NT2/D1 (cell line): ENCODE measurements at regions not wholly inside any gene's neighbourhood (a gene's known extent, or its start where the extent isn't known, plus 50 kb on each side); places are given as distances from the start of the nearest gene placed in this dataset.

Experiments
- DNase-seq: peaks from one replicate; pipeline ENCODE4 v3.0.0-alpha.2; 2011; ENCODE audit warnings: low read depth, low spot score
- H3K27me3 ChIP-seq: 2 replicates; pipeline ENCODE4 v1.6.0; 2011; ENCODE audit warnings: mild to moderate bottlenecking; ENCODE audit not compliant: insufficient read length, insufficient read depth
- H3K36me3 ChIP-seq: 2 replicates; pipeline ENCODE4 v1.6.1; 2011; ENCODE audit warnings: mild to moderate bottlenecking, low read length, mixed read lengths; ENCODE audit not compliant: insufficient read depth, insufficient read length
- H3K4me1 ChIP-seq: 2 replicates; pipeline ENCODE4 v1.5.1; 2011; ENCODE audit not compliant: insufficient read depth, insufficient read length
- H3K4me3 ChIP-seq: 2 replicates; pipeline ENCODE4 v1.5.1; 2011; ENCODE audit warnings: low read depth; ENCODE audit not compliant: insufficient read length
- H3K9ac ChIP-seq: 2 replicates; pipeline ENCODE4 v1.6.0; 2011; ENCODE audit warnings: low read depth; ENCODE audit not compliant: insufficient read length
- H3K9me3 ChIP-seq: 2 replicates; pipeline ENCODE4 v1.5.1; 2011; ENCODE audit warnings: mild to moderate bottlenecking, low read length; ENCODE audit not compliant: insufficient read depth
- SUZ12 ChIP-seq: IDR thresholded peaks from 2 replicates; pipeline ENCODE4 v1.6.1; 2011; ENCODE audit not compliant: insufficient read length, insufficient read depth; ENCODE audit errors: extremely low read depth
- YY1 ChIP-seq: IDR thresholded peaks from 2 replicates; pipeline ENCODE4 v1.6.1; 2011; ENCODE audit not compliant: insufficient read length, insufficient read depth
- ZNF274 ChIP-seq: IDR thresholded peaks from 2 replicates; pipeline ENCODE4 v1.6.1; 2011; ENCODE audit warnings: mild to moderate bottlenecking, low read depth, low read length

- TF ChIP-seq YY1 = no peak
- no peak for TF ChIP-seq SUZ12
- no peak for TF ChIP-seq ZNF274
- Histone ChIP-seq H3K27me3 (no peaks in the 10 kb centered on the region), H3K36me3 (no peaks in the 10 kb centered on the region), H3K9ac (no peak overlapping the region), H3K4me3 (no peak overlapping the region), H3K9me3 (no peaks in the 10 kb centered on the region), H3K4me1 (peaks cover 3% of the 10 kb centered on the region)
- no peak for DNase-seq
Observed at GRCh38 chr22:49426618-49427266, 400.9 kb downstream of the BRD1 start.

GRCh38 chr22:49426098-49426497, 401.6 kb downstream of the BRD1 start:
- H3K9ac ChIP-seq = no peak overlapping the region
- H3K36me3 ChIP-seq = no peaks in the 10 kb centered on the region
- H3K4me1 ChIP-seq = peaks cover 3% of the 10 kb centered on the region
- H3K27me3 ChIP-seq = no peaks in the 10 kb centered on the region
- no peak for TF ChIP-seq ZNF274
- no peak for TF ChIP-seq SUZ12
- H3K9me3 ChIP-seq = no peaks in the 10 kb centered on the region
- H3K4me3 ChIP-seq = no peak overlapping the region
- DNase-seq = no peak

GRCh38 chr22:49425356-49425755, 402.3 kb downstream of the BRD1 start:
- no peak overlapping the region for H3K4me3 ChIP-seq
- H3K36me3 ChIP-seq = no peaks in the 10 kb centered on the region
- H3K27me3 ChIP-seq = no peaks in the 10 kb centered on the region
- no peak for DNase-seq
- no peaks in the 10 kb centered on the region for H3K9me3 ChIP-seq
- peaks cover 3% of the 10 kb centered on the region for H3K4me1 ChIP-seq
- H3K9ac ChIP-seq = no peak overlapping the region
- TF ChIP-seq YY1 = no peak
- TF ChIP-seq ZNF274 = no peak
- no peak for TF ChIP-seq SUZ12

GRCh38 chr22:49424893-49425270, 402.8 kb downstream of the BRD1 start:
- TF ChIP-seq SUZ12 = no peak
- TF ChIP-seq ZNF274 = no peak
- no peak for TF ChIP-seq YY1
- no peak overlapping the region for H3K4me3 ChIP-seq
- no peak for DNase-seq
- no peaks in the 10 kb centered on the region for H3K36me3 ChIP-seq
- H3K9me3 ChIP-seq = no peaks in the 10 kb centered on the region
- H3K27me3 ChIP-seq = no peaks in the 10 kb centered on the region
- peaks cover 3% of the 10 kb centered on the region for H3K4me1 ChIP-seq
- H3K9ac ChIP-seq = no peak overlapping the region

GRCh38 chr22:49423125-49423650, 404.5 kb downstream of the BRD1 start:
- TF ChIP-seq ZNF274 (no peak), YY1 (no peak), SUZ12 (no peak)
- H3K9ac ChIP-seq = no peak overlapping the region
- no peaks in the 10 kb centered on the region for H3K36me3 ChIP-seq
- H3K4me3 ChIP-seq = no peak overlapping the region
- DNase-seq = no peak
- no peaks in the 10 kb centered on the region for H3K27me3 ChIP-seq
- H3K4me1 ChIP-seq = no peaks in the 10 kb centered on the region
- no peaks in the 10 kb centered on the region for H3K9me3 ChIP-seq

DNA sequence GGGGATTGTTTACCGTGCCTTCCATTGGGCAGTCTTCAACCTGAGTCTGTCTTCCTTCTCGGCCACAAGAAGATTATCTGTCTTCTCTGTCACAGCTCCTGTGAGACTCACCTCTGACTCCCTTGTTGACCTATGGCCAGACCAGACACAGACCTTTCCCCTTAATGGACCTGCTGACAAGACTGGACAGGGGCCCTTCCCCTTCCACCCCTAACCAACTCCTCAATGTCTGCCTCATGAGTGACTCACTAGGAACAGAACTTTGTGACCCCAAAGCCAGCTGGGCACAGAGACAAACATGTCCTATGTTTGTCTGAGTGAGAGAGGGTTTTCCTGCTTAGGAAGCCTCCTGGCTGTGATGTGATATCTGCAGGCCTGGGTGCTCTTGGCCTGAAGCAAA, 405.0 kb downstream of the BRD1 start:
- TF ChIP-seq YY1 = no peak
- Histone ChIP-seq H3K36me3 (no peaks in the 10 kb centered on the region), H3K4me3 (no peak overlapping the region), H3K9me3 (no peaks in the 10 kb centered on the region), H3K4me1 (no peaks in the 10 kb centered on the region), H3K9ac (no peak overlapping the region), H3K27me3 (no peaks in the 10 kb centered on the region)
- DNase-seq = no peak

DNA sequence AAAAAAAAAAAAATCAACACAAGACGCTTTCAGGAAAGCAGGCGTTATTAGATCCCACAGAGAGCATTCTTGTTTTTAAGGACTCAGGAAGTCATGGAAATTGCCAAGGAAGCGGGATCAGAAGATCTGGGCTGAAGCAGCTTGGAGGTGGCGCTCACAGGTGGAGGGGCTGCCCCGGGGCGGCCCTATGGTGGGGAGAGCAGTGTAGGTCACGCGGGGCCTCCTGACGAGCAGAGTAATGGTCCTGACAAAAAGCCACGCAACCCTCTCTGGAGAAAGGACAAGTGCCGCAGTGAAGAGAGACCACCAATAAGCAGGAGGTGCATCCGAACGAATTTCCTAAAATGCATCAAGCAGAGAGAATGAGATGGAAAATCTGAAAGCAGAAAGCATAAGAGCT, 407.0 kb downstream of the BRD1 start:
- Histone ChIP-seq H3K27me3 (no peaks in the 10 kb centered on the region), H3K9ac (no peak overlapping the region), H3K9me3 (no peaks in the 10 kb centered on the region), H3K36me3 (no peaks in the 10 kb centered on the region), H3K4me3 (no peak overlapping the region), H3K4me1 (no peaks in the 10 kb centered on the region)
- no peak for DNase-seq
- TF ChIP-seq SUZ12 (no peak), YY1 (no peak), ZNF274 (no peak)
